SK-N-DZ (cell line): ENCODE measurements at regions not wholly inside any gene's neighbourhood (a gene's known extent, or its start where the extent isn't known, plus 50 kb on each side); places are given as distances from the start of the nearest gene placed in this dataset.
"Not testable (repeated sequence)": the region's sequence is repeated elsewhere in the genome, so short reads cannot be mapped to it uniquely, and the experiment has no call there.

ENCODE experiments used
- DNase-seq: peaks from one replicate; pipeline ENCODE4 v3.0.0-alpha.2; 2015; ENCODE audit warnings: low spot score

DNA sequence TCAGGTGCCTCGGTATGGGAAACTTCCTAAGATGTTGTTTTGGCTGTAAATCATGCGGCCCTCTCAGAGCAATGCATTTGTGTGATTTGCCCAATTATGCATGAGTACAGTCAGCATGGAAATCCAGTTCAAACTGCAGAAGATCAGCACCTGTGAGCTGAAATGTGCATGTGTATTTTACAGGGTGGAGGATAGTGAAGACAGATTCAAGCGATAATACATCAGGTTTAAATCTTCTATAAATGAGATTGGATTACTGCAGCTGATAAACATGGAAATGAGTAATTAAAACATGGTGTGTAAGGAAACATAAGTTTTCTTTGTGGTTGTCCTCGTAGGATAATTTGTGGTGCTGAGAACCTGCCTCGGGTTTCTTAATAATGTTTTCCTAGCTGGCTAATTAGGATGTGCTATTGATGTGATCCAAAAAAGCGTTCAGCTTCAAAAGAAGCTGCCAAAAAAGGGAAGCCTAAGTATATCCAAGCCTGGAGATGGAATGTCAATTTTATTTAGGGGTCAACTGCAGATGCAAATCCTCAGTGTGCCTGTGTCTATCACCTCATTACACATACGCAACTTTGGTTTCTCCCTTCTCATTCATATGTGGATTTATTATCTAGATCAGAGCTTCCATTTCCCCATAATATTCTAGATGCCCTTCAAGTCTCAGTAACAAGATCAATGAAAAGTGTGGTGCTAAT is 117.1 kb upstream of the CCDC28A start:
- no peak for DNase-seq

GRCh38 chr6:138657065-138657425 is 116.5 kb upstream of the CCDC28A start:
- no peak for DNase-seq

DNA sequence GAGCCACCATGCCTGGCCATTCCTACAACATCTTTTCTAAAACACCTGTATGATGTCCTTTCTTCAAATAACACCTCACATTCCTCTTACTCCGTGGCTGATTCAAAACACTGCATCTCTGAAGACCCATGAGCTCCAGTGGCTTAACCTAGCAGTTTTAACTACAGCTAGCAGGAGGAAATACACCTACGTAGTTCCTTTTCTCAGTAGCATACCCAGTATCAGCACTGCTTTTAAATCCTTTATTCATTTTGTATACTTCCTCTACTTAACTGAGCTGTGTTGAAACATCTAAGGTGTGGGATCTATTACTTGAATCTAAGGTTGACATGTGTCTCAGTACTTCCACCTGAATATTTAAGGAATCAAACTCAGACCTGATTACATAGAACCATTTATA is 113.6 kb upstream of the CCDC28A start:
- DNase-seq = no peak

DNA sequence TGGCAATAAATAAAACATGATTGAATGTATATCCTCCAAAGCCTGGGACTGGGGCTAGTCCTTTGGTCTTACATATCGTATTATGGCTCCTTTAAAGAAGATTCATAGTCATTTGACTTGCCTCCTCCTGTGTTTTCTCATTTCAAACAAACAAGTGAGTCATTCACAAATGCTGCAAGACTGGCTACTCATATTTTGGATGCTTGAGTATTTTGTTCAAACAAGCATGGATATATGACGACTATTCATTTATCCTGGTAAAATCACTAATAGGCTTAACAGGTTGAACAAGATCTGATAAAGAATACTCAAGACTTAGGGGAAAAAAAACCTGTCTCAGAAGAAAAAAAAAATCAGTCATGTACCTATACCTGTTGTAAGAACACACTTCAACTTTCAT is 111.1 kb upstream of the CCDC28A start:
- no peak for DNase-seq

DNA sequence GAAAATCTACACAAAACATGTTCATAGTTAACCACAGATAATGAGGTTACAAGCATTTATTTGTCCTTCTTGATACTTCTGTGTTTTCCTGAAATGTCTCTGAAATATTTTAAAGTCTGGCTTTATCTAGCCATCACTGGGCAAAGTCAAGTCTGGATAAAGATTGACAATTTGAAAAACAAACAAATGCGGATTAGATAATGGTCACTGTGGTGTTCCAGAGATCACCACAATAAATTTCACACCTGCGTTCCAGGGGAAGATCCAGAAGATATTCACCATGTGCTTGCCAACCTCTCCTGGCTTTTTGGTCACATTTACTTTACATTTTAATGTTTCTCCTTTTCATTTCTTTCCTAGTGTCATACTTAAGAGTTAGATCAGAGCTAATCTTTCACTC is 109.7 kb upstream of the CCDC28A start:
- no peak for DNase-seq

DNA sequence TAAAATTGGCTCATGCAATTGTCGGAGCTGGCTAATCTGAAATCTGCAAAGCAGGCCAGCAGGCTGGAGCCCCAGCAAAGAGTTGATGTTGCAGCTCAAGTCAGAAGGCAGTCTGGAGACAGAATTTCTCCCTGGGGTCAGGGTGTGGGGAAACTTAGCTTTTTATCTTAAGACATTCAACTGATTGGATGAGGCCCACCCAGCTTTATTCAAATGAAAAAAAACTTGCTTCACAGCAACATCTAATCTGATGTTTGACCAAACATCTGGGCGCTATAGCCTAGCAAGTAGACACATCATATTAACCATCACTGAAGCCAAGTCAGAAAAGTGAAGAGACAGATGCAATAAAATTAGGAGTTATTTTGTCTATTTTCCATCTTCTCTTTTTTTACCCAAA is 108.8 kb upstream of the CCDC28A start:
- no peak for DNase-seq

DNA sequence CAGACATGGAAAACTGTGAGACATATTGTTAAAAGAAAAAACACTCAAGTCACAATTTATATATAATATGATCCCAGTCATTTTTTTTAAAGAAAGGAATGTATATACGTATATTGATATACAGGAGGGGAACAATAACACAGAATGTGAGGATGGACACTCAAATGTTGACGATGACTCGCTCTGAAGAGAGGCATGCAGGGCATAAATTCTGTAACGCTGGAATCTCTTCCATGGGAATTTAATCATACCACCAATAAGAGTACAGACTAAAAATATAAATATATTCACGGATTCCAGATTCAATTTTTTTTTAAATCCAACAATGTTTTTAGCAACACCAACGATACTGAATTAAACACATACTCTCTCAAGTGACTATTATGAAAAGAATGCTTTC is 106.9 kb upstream of the CCDC28A start:
- DNase-seq = no peak

DNA sequence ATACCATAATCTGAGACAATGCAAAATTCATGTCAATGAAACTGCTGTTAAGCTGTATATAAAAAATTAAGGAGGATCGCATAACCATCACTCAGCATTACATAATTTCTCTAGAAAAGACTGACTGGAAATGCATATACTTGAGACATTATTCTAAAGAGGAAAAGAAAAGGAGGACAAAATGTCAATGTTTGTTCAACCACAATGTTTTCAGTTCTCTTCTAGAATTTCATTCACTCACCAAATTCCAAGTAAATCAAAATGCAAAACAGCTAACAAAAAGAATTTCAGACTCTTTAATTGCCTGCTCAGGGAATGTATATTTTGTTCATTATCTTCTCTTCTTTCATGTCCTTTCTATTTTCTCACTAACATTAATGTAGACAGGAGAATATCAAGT is 106.2 kb upstream of the CCDC28A start:
- no peak for DNase-seq

GRCh38 chr6:138671351-138671750 is 102.2 kb upstream of the CCDC28A start:
- DNase-seq = no peak

DNA sequence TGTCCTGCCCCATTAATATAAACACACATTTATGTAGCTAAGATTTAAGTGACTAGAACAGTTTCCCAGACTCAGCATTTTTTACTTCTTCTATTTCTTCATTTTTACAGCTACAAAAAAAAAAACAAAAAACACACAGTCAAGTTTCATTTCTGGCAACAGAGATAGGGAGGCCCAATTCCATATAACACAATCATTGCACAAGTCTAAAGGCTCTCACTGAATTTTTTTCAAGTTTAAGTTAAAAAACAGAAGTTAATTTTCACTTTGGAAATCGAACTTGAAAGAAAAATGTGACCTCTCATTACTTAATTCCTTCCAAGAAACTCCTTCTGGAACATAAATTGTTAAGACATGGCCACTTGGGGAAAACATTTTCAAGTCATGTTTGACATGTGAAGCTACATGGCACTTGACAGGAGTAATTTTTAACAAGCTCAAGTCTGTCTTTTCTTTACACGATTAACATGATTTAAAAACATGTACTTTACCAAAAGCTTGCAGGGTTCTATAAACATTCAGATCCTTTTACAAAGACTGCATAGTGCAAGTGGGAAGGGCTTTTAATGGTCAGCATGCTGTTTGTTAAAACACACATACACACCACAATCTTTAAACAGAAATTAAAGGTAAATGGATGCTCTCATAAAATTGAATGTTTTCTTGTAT is 100.1 kb upstream of the CCDC28A start:
- no peak for DNase-seq

GRCh38 chr6:138674444-138674843 is 99.1 kb upstream of the CCDC28A start:
- not testable (repeated sequence) for DNase-seq

DNA sequence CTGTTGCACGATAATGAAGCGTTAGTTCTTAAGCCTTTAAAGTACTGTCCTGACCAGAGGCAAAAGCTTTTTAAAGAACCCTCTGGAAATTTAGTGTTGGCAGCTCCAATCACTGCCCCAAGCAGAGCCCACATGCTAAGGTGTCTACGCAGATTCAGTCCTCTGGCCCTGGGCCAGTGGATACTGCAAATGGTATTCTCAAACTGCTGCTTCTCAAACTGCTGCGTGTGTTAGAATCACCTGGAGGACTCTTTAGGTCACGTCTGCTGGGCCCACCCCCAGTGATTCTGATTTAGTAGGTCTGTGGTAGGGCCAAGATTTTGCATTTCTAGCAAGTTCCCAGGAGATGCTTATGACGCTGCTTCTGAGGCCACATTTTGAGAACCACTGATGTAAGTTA is 96.0 kb upstream of the CCDC28A start:
- no peak for DNase-seq

GRCh38 chr6:138678168-138678567 is 95.4 kb upstream of the CCDC28A start:
- no peak for DNase-seq

GRCh38 chr6:138680085-138680484 is 93.5 kb upstream of the CCDC28A start:
- no peak for DNase-seq

DNA sequence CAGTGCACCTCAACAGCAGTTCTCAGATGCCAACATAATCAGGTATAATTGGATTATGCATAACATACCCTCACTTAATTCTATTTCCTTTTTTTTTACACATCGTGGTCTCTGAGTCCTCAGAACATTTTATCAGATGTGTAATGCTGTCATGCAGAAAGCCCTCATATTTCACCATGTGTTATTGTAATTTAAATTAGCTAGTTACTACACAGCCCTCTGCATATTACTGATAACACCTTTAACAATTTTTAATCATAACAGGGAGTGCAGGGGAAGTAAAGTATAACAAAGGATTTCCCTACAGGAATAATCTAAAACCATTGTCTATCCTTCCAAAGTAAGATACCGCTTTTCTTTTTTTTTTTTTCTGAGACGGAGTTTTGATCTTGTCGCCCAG is 91.9 kb upstream of the CCDC28A start:
- no peak for DNase-seq

GRCh38 chr6:138682704-138683527 is 90.7 kb upstream of the CCDC28A start:
- DNase-seq = no peak

GRCh38 chr6:138685257-138685656 is 88.3 kb upstream of the CCDC28A start:
- no peak for DNase-seq

GRCh38 chr6:138685781-138686180 is 87.8 kb upstream of the CCDC28A start:
- no peak for DNase-seq

- no peak for DNase-seq
Measured at GRCh38 chr6:138688580-138688979, 85.0 kb upstream of the CCDC28A start.

DNA sequence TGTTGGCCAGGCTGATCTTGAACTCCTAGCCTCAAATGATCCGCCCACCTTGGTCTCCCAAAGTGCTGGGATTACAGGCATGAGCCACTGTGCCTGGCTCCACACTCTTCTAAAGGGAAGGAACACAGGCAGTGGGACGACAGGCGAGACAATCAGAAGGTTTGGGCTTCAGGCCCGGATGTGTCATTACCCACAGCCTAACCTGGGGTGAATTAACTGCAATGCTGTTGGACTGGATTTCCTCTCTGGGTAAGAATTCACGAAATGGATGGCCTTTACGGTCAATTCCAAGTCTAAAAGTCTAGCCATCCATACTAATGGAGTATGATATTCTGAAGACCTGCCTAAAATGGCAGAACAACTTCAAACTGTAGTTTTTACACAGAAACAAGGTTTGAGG is 83.7 kb upstream of the CCDC28A start:
- no peak for DNase-seq

DNA sequence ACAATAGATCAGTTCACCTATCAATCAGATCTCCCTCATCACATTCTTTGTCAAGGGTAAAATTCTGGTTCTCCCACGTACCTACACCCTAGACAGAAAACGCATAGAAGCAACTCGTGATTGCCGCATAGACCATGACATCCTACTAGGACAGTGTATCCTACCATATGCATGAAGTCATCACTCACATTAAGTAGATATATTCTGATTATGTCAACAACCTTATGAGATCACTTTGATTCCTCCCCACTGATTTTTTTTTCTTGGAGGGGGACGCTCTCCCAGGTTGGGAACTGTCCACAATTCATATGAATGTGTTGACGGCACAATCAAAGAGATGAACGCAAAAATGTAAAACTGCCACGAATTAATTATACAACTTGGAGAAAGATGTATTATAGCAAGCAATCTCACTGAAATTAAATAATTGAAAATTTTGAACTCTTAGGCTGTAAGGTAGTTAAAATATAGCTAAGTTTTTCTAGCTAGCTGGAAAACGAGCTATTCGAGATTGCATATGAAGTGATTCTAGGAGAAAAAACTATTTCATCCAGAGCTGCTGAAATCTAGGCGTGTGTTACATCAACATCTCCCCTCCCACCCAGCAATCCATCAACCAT is 82.5 kb upstream of the CCDC28A start:
- DNase-seq = no peak

DNA sequence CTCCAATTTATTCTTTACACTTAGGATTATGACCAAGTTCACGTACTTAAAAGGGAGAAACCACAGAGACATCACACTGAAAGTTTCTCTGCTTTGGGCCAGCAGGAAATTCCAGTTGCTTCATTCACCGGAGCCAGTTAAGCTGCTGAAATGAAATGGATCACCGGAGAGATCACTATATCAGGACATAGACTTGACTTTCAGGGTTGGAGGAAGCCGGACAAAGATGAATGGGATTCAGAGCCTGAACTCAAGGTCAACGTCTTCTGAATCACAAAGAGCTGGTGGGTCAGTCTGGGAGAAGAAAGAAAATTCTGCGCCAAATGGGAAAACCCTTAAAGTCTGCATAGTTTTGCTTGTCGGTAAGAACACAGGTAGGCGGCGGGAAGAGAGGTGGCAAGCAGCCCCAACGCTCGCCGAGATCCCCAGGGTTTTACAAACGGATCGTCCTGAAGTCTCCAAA is 81.9 kb upstream of the CCDC28A start:
- no peak for DNase-seq
